GM21737 (cell line): ENCODE measurements at regions not wholly inside any gene's neighbourhood (a gene's known extent, or its start where the extent isn't known, plus 50 kb on each side); places are given as distances from the start of the nearest gene placed in this dataset.
A peak's percentile ranks its signal among the peaks of the same experiment; 100 is the strongest.

Experiments
- ATAC-seq: cut with Tn5 transposase; IDR thresholded peaks from one replicate; pipeline ENCODE4 v1.9.1; 2021; ENCODE audit warnings: mild to moderate bottlenecking, moderate library complexity; ENCODE audit not compliant: unreplicated experiment

- peak; percentile 85 for ATAC-seq
Measured at GRCh38 chr5:69042915-69043654, 50.7 kb upstream of the SLC30A5 start.

DNA sequence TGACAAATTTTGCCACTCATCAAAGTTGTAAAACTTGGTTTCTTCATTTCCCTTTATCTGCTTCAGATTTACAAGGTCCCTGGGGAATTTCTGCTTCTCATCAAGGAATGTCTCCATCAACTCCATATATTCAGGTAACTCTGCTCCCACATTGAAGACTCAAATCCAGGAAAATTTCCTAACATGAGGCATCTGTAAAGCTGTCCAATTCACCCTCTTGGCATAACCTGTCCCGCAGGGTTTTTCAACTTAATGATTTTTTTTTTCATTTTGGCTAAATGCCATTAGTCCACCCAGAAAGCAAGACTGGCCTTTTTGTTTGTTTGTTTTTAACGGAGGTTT, 50.2 kb upstream of the SLC30A5 start:
- ATAC-seq: no peak
